Smooth muscle cell (in vitro differentiated cells): ENCODE measurements at regions not wholly inside any gene's neighbourhood (a gene's known extent, or its start where the extent isn't known, plus 50 kb on each side); places are given as distances from the start of the nearest gene placed in this dataset.

Experiments used
- DNase-seq: peaks from one replicate; lab custom pipeline; 2025; ENCODE audit not compliant: unreplicated experiment; lab: John Stamatoyannopoulos, UW
- H2AFZ ChIP-seq: fragments of 200-600 bp; sonication (generic); 2 replicates; pipeline ENCODE4 v1.6.0; 2016; ENCODE audit warnings: antibody characterized with exemption, low read depth, mild to moderate bottlenecking
- H3F3A ChIP-seq: fragments of 200-600 bp; sonication (generic); 2 replicates; pipeline ENCODE4 v1.6.0; 2017; ENCODE audit warnings: antibody characterized with exemption, low read depth
- H3K27ac ChIP-seq: fragments of 200-600 bp; sonication (generic); 2 replicates; pipeline ENCODE4 v1.5.1; 2016; ENCODE audit warnings: low read depth, mild to moderate bottlenecking
- H3K27me3 ChIP-seq: fragments of 200-600 bp; sonication (generic); 2 replicates; pipeline ENCODE4 v1.6.1; 2016; ENCODE audit warnings: low read depth, mild to moderate bottlenecking
- H3K36me3 ChIP-seq: fragments of 200-600 bp; sonication (generic); 2 replicates; pipeline ENCODE4 v1.5.1; 2016; ENCODE audit warnings: low read depth
- H3K4me1 ChIP-seq: fragments of 200-600 bp; sonication (generic); 2 replicates; pipeline ENCODE4 v1.5.1; 2016; ENCODE audit warnings: low read depth
- H3K4me2 ChIP-seq: fragments of 200-600 bp; sonication (generic); 2 replicates; pipeline ENCODE4 v1.6.0; 2016; ENCODE audit warnings: mild to moderate bottlenecking
- H3K4me3 ChIP-seq: fragments of 200-600 bp; sonication (generic); 2 replicates; pipeline ENCODE4 v1.5.1; 2016; ENCODE audit warnings: mild to moderate bottlenecking
- H3K79me2 ChIP-seq: fragments of 200-600 bp; sonication (generic); 2 replicates; pipeline ENCODE4 v1.6.0; 2016; ENCODE audit warnings: low read depth, mild to moderate bottlenecking
- H3K9ac ChIP-seq: fragments of 200-600 bp; sonication (generic); 2 replicates; pipeline ENCODE4 v1.6.0; 2016; ENCODE audit warnings: low read depth
- H3K9me3 ChIP-seq: fragments of 200-600 bp; sonication (generic); replicated peaks from 2 replicates; pipeline ENCODE4 v1.5.1; 2016; ENCODE audit warnings: low read depth
- H4K20me1 ChIP-seq: fragments of 200-600 bp; sonication (generic); 2 replicates; pipeline ENCODE4 v1.6.0; 2016; ENCODE audit warnings: low read depth
- WGBS: methylation state at CpG from one replicate; pipeline ENCODE4 v1.1.7; 2016; ENCODE audit warnings: low lambda C conversion rate; 5-methylcytosine and 5-hydroxymethylcytosine counted together
- TF ChIP-seq, protein P1 (sequence below): fragments of 200-600 bp; sonication (generic); IDR thresholded peaks from 2 replicates; pipeline ENCODE4 v1.5.1; 2017; ENCODE audit warnings: borderline replicate concordance, mild to moderate bottlenecking, antibody characterized with exemption; ENCODE audit not compliant: insufficient read depth, poor library complexity, severe bottlenecking

DNA sequence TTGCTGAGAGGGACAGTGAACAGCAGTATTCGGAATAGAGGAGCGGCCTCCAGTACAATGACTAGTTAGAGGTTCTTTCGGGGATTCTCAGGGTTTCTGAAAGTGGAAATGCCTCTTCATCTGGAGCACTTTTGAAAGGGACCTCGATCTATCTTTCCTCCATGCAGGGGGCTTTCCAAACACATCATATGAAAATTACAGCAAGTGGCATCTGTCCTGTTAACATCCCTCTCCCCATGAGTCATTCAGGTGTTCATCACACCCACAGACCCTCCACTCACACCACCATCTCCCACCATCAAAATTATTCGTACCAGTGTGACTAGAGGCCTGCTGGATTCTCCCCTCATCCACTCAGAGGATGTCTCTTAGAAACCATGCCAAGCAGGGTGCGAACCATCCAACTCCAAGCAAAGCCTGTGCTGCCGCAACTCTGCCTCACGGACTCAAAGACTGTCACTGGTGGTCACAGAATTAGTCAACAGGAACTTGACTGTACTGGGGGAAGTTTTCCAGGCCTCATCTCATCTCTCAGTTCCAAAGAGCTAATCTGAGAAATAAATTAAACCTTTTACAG is 211.1 kb downstream of the MRPL39 start:
- 85% methylated on average over 8 of the region's 8 CpGs for WGBS
- Histone ChIP-seq H3K27me3 (no peaks in the 10 kb centered on the region), H3K4me2 (no peak overlapping the region), H3K4me1 (no peaks in the 10 kb centered on the region), H3K9me3 (no peaks in the 10 kb centered on the region), H3F3A (no peaks in the 10 kb centered on the region), H3K79me2 (no peaks in the 10 kb centered on the region), H3K4me3 (no peak overlapping the region), H2AFZ (no peak overlapping the region), H3K27ac (no peak overlapping the region), H4K20me1 (no peaks in the 10 kb centered on the region), H3K9ac (no peak overlapping the region), H3K36me3 (no peaks in the 10 kb centered on the region)
- DNase-seq = no peak
- TF ChIP-seq, protein P1, sequence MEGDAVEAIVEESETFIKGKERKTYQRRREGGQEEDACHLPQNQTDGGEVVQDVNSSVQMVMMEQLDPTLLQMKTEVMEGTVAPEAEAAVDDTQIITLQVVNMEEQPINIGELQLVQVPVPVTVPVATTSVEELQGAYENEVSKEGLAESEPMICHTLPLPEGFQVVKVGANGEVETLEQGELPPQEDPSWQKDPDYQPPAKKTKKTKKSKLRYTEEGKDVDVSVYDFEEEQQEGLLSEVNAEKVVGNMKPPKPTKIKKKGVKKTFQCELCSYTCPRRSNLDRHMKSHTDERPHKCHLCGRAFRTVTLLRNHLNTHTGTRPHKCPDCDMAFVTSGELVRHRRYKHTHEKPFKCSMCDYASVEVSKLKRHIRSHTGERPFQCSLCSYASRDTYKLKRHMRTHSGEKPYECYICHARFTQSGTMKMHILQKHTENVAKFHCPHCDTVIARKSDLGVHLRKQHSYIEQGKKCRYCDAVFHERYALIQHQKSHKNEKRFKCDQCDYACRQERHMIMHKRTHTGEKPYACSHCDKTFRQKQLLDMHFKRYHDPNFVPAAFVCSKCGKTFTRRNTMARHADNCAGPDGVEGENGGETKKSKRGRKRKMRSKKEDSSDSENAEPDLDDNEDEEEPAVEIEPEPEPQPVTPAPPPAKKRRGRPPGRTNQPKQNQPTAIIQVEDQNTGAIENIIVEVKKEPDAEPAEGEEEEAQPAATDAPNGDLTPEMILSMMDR = no peak

DNA sequence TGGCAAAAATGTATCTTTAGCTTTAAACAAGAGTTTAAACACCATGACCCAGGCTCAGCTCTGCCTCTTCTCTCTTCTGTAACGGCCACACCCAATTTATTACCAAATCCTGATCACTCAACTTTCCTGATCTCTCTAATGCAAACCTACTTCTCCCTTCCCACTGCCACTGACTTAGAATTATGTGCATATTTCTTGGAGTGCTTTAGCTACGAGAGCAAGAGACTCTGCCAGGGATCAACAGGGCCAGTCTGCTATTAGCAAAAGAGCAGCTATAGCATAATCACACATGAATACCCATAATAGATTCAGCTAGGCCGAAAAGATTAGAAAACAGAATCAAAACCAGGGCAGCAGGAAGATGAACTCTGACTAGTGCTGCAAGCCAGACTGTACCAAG is 215.5 kb downstream of the MRPL39 start:
- Histone ChIP-seq H3K27me3 (no peaks in the 10 kb centered on the region), H3K27ac (no peak overlapping the region), H4K20me1 (no peaks in the 10 kb centered on the region), H3K9me3 (no peaks in the 10 kb centered on the region), H3F3A (no peaks in the 10 kb centered on the region), H3K36me3 (no peaks in the 10 kb centered on the region), H2AFZ (no peak overlapping the region), H3K9ac (no peak overlapping the region), H3K4me3 (no peak overlapping the region), H3K4me1 (no peaks in the 10 kb centered on the region), H3K79me2 (no peaks in the 10 kb centered on the region), H3K4me2 (no peak overlapping the region)
- 87% methylated on average over 3 of the region's 3 CpGs for WGBS
- no peak for DNase-seq
- TF ChIP-seq, protein P1 = no peak

DNA sequence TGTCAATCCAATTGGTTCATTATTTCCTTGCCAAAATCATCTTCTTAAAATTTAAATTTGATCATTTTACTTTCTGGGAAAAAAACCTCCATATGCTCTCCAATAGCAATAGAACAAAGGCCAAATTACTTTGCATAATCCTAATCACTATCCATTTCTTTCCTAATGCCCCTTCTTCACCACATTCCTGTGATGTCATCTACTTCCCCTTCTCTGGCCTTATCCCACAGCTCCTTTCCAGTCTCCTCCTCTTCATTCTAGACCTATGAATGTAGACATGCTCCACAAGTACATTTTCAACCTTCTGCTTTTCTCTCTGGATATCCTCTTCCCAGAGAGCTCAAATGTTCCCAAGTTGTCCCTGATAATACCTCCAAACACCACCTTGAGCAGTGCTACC is 216.6 kb downstream of the MRPL39 start:
- no peak overlapping the region for H3K9ac ChIP-seq
- H3K4me3 ChIP-seq = no peak overlapping the region
- H3K27ac ChIP-seq = no peak overlapping the region
- no peaks in the 10 kb centered on the region for H3K36me3 ChIP-seq
- H3K4me2 ChIP-seq = no peak overlapping the region
- no peaks in the 10 kb centered on the region for H3K4me1 ChIP-seq
- H3K9me3 ChIP-seq = no peaks in the 10 kb centered on the region
- H3F3A ChIP-seq = no peaks in the 10 kb centered on the region
- no peak overlapping the region for H2AFZ ChIP-seq
- no peaks in the 10 kb centered on the region for H3K27me3 ChIP-seq
- TF ChIP-seq, protein P1 = no peak
- H4K20me1 ChIP-seq = no peaks in the 10 kb centered on the region
- no peak for DNase-seq
- no peaks in the 10 kb centered on the region for H3K79me2 ChIP-seq

DNA sequence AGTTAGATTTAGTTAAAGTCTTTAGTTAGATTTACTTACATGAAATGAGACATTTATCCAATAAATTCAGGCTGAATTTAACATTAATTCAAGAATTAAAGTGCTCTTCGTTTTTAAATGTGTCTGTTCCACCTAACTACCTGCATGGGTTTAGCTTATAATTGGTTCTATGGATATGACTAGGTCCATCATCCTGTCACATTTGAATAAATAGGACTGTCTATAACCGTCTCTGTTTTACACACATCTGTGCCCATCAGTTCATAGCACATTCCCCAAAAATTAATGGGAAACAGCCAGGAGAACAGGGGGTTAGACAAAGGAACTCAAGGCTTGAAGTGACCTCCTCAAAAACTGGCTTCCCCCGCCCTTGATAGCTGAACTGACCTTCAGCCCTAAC is 219.6 kb downstream of the MRPL39 start:
- Histone ChIP-seq H4K20me1 (no peaks in the 10 kb centered on the region), H3K4me3 (no peak overlapping the region), H3K79me2 (no peaks in the 10 kb centered on the region), H3K4me2 (no peak overlapping the region), H3F3A (no peaks in the 10 kb centered on the region), H3K9ac (no peak overlapping the region), H3K36me3 (no peaks in the 10 kb centered on the region), H3K4me1 (no peaks in the 10 kb centered on the region), H2AFZ (no peak overlapping the region), H3K27me3 (no peaks in the 10 kb centered on the region), H3K9me3 (no peaks in the 10 kb centered on the region), H3K27ac (no peak overlapping the region)
- no peak for DNase-seq
- TF ChIP-seq, protein P1 = no peak
- 89% methylated on average over 3 of the region's 3 CpGs for WGBS
